ENCODE measurements at regions not wholly inside any gene's neighbourhood (a gene's known extent, or its start where the extent isn't known, plus 50 kb on each side); places are given as distances from the start of the nearest gene placed in this dataset.

DNA sequence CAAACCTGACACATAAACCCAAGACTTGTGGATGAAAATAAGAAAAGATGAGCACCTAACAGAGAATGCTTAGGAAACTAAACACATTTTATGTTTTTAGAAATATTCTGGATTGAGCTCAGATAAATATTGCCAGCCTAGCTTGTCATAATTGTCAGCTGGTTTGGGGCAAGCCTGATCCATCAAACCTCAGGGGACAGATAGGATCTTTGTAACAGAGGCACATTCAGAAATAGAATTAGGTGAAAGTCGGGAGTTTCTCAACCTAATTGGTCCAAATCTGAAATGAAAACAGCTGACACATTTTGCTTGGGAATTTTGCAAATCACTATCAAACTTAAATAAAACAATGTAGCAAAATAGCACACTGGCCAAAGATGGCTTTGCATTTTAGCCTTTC lies 503.7 kb downstream of the ANXA1 start:
- TF ChIP-seq EP300 (IDR thresholded peaks at IDR 0.05) = no peak
- TF ChIP-seq, protein P1, sequence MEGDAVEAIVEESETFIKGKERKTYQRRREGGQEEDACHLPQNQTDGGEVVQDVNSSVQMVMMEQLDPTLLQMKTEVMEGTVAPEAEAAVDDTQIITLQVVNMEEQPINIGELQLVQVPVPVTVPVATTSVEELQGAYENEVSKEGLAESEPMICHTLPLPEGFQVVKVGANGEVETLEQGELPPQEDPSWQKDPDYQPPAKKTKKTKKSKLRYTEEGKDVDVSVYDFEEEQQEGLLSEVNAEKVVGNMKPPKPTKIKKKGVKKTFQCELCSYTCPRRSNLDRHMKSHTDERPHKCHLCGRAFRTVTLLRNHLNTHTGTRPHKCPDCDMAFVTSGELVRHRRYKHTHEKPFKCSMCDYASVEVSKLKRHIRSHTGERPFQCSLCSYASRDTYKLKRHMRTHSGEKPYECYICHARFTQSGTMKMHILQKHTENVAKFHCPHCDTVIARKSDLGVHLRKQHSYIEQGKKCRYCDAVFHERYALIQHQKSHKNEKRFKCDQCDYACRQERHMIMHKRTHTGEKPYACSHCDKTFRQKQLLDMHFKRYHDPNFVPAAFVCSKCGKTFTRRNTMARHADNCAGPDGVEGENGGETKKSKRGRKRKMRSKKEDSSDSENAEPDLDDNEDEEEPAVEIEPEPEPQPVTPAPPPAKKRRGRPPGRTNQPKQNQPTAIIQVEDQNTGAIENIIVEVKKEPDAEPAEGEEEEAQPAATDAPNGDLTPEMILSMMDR (IDR thresholded peaks at IDR 0.05) = no peak

Data from upper lobe of left lung (tissue), 4 donors.